GM18517 (cell line): ENCODE measurements at regions not wholly inside any gene's neighbourhood (a gene's known extent, or its start where the extent isn't known, plus 50 kb on each side); places are given as distances from the start of the nearest gene placed in this dataset.

Experiments
- ATAC-seq: cut with Tn5 transposase; IDR thresholded peaks from one replicate; pipeline ENCODE4 v1.9.1; 2021; ENCODE audit warnings: mild to moderate bottlenecking, moderate library complexity; ENCODE audit not compliant: unreplicated experiment

DNA sequence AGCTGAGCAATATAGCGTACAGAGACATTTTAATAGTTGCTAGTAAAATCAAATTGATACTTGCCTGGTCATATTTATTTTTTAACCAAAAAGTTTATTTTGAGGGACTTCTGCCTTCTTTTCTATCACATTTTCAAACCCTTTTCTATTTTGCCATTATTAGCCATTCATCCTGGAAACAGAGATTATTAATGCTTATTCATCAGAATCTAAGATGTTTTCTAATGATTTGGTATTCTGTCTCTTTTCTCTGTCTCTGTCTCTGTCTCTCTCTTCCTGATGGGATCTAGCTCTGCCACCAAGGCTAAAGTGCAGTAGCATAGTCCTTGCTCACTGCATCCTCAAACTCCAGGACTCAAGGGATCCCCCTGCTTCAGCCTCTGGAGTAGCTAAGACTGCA lies 871.3 kb upstream of the CDH8 start:
- no peak for ATAC-seq

DNA sequence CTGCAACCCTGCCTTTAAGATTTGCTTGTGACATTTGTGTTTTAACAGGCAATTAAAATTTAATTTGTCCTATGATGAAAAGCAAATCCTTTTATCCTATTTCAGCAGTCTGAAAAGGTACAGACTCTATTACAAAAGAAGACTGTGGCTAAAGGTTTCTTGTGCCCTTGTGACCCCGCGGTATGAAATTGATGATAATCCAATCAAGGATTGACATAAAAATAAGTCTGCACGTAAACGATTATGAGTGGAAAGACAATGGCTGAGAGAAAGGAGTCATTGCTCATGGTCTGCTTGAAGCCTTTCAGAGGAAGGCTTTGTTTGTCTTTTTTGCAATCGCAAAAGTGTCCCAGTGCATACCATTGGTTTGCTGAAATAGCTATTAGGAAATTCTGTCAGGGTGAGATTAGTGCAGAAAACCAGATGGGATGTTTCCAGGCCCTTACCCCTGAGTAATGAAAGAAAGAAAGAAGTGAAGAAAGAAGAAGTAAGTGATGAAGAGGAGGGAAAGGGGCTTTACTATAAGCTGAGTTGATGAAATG lies 867.8 kb upstream of the CDH8 start:
- ATAC-seq: no peak

DNA sequence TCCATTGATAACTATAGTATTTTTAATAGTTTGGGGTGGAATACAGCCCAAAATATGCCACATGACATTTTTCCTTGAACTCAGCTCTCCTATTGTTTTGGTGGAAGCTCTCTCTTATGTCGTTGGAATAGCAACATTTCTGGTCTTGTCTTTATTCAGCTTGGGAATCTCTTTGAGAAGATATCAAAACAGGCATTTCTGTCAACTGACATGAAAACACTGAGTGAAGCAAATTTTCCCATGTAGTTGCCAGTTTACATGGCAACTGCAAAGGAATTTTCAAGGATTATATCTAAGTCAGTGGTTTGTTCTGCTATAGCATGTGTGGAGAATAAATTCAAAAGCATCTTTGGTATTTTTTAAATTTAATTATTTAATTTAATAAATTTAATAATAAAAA lies 863.5 kb upstream of the CDH8 start:
- no peak for ATAC-seq

DNA sequence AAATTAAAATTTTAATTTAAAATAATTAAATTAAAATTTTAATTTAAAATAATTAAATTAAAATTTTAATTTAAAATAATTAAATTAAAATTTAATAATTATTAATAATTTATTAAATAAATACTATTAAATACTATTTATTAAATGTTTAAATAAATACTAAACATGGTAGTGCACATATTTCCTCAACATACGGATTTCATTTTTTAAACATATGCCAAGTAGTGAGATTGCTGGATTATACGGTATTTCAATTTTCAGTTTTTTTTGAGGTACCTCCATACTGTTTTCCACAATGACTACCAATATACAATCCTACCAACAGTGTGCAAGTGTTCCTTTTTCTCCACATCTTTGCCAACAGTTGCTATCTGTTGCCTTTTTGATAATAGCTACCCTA lies 852.9 kb upstream of the CDH8 start:
- ATAC-seq: no peak

DNA sequence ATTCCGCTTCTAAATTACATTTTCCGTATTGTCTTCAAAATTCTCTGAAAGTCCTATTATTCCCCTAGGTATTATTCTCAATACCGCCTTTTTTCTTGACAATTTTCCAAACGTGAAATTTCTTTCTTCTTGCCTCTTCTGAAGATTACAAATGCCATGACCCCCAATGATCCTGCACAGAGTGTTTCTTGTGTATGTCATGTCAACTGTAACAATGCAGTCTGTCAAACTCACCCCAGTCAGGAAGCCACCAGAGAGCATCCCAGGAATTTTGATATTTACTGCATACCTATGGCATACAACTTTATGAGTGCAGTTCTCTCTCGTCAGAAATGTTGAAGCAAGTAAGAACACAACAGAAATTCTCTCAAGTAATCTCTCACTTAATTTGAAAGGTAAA lies 847.3 kb upstream of the CDH8 start:
- no peak for ATAC-seq

DNA sequence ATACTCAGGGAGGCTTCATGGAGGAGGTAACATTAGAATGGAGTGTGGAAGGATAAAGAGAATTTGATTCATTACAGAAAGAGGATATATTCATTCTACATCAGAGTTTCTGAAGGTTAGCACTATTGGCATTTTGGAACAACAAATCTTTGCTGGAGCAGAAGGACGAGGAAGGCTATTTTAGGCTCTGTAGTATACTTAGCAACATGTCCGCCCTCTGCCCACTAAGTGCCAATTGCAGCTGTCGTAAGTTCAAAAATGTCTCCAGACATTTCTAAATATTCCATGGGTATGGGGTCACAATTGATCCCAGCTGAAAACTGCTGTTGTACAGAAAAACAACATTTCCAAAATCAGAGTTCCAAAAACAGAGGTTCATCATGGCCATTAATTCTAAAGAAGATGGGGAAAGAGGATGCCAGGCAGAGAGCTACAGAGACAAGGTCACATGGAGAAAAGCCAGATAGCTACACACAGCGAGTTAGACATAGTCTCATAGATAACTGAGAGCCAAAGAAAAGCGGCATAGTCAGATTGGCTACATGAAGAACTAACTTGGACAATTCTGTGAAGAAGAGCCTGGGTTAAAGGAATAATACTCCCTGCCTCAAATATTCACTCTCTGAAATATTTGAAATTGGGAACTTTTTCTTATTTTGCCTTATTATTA lies 846.4 kb upstream of the CDH8 start:
- ATAC-seq: no peak

DNA sequence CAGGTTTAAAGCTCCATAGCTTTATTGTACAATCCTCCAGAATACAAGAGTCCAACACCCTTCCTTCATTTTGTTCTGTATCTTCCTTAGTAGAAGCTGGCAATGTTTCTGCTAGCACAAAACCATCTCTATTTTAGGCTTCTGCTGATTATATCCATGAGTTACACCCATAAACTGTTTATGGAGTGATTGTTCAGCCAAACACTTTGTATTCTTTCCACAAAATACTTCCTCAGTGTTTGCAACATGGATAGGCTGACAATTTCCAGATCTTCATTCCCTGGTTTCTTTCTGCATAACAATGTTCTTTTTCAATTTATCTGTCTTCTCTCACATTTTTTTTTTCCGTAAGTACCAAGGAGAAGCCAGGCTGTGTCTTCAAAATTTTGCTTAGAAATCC lies 839.9 kb upstream of the CDH8 start:
- no peak for ATAC-seq

DNA sequence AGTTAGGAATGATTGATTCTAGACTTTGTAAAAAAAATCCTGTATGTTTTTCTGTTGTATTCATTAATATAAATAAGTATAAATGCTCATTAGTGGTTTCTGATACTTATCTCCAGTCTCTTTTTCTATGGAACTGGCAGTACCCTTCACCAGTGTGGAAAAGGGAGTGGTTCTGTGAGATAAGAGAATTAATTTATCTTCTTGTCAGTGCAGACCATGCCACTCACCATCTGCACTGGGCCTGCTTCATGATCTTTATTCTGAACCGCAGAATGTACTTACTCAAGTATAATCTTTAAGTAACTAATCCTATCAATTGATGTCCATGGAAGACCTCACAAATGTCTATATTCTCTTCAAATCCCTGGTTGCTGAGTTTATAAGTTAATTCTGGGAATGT lies 836.1 kb upstream of the CDH8 start:
- ATAC-seq: no peak

DNA sequence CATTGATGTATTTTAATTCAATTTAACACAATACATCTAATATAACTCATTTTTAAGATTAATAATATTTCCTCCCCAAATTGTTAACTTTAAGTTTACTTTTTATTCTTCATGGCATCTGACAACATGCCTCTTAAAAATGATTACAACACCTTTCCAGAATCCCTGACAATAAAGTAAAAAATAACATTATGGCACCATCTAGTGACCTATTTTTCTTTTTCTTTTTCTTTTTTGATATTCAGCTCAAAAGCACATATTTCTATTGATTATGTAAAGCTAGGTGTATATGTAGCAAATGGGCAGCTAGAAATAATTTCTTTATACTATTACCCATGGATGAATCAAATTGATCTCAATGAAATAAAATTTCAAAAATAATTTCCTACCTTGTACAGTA lies 834.3 kb upstream of the CDH8 start:
- ATAC-seq: no peak

DNA sequence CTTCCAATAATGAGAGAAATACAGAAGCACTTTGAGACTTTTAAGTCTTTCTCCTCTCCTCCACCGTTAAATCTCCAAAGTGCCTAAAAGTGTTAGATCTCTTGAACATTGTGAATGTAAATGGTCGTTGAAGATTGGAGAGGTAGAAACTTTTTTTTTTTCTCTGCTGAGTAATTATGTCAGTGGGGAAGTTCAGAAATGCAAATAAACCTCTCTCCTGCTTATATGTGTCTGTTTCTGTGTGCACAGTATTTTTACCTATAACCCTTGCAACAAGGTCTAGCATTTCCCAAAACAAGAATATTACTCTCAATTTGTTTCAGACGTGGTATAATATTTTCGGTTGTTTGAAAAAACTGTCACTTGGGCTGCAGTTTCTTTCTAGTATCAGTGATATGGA lies 833.6 kb upstream of the CDH8 start:
- no peak for ATAC-seq

DNA sequence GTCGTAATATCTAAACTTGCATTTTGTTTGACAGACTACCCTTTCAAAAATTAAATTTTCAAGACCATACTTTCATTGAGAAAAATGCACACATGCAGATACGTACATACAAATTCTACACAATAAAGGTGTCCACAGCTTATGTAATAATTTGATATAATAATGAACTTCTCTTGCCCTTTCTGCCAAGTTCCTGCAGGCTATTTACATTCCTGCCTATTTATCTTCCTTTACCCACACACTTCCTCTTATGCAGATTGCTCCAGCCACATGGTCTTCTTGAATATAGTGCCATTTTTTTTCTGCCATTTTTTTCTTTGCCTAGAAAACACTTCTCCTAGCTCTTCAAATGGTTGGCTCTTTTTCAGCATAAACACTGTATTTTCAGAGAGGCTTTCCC lies 826.9 kb upstream of the CDH8 start:
- ATAC-seq: no peak

DNA sequence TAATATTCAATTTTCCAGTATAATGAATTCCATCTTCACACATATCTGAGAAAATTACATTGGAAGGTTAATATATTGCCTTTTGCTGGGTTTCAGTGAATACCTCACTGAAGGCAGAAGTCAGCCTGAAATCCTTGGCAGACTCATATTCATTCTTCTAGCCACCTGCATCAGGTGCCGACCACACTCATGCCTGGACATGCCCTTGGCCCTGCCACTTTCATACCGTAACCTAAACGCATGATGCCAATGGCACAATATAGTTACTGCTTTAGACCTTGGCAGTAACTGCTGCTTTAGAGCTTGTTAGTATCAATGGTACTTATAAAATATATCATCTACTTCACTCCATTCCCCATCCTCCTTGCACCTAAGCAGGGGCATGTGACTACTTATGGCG lies 817.6 kb upstream of the CDH8 start:
- no peak for ATAC-seq

DNA sequence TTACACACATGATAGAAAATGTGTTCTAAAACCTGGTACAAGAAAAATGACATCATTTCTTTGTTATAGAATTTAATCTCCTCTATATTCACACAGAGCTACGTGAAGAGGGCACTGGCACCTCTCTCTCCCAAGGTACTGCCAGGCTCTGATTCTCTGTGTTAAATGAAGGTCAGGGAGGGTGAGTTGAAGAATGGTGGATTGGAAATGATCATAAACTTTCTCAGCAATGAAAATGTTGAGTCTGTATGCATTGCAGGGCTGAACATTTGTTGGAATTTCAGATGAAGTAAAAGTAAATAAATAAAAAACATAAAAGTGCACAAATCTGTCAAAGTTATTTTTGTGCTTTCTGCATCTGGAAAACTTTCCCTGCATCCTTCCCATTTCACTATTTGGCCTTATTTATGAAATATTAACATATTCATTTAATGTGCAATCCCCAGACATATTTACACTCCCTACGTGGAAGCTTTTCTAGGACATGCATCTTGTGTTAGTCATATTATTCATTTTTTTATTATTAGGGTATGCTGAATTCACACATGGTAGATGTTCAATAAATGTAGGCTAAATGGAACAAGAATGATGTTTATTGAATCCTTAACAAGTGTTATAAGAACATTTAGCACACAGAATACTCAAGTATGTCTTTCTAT lies 810.3 kb upstream of the CDH8 start:
- ATAC-seq: no peak

DNA sequence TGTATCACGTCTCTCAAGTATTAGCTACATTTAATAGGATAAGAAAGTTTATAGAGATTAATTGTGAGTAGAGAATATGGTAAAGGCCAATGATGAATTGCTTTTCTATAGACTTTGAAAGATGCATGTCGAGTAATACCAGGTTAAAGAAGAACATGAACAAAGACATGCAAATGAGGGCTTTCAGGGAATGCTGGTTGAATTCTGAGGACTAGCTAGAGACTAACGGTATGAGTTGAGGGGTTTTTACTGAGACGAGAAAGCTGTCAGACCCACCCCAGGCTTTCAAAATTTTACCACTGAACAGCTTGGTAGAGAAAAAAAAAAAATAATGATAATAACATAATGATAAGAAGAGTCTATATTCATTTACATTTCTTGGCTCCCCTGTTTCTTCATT lies 796.0 kb upstream of the CDH8 start:
- no peak for ATAC-seq

DNA sequence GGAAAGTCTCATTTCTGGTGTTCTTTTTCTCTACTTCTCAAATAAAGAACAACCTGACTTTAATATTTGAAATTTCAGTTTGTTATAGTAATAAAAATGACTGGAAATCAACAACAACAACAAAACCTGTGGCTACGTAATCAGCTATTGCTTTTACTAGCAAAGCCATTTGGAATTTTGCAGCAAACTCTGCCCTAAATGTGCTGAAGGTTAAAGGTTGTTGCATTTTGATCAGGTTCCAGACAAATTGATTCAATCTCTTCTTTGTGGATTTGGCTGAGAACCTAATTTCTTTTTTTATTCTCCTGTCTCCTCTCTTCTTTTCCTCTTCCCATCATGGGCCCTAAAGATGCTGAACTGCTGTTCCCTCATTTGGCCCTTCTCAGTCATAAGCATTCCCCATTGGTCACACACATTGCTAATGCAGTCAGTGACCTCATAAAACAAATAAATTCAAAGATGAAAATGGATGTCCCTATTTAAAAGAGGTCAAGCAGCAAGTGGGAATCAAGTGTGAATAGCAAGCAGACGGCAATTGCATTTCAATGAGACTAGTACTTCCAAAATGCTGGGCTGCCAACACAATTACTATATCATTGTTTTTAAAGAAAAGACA lies 795.1 kb upstream of the CDH8 start:
- ATAC-seq: no peak

DNA sequence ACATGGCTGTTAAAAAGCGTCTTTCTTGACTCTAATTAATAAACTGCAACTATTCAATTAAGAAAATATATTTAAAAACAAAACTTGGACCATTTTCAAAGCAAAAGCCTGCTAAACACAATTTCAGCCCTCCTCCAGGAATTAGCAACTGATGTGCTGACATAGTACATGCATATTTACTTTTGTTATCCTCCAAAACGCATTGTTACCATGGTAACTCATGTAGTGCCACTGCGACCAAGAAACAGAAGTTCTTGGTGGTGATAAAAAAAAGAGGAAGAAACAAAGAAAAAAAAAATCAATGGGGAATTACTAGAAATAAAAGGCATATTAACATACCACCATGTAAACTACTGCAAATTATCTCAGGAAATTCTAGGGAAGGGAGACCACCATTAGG lies 793.4 kb upstream of the CDH8 start:
- ATAC-seq: no peak

DNA sequence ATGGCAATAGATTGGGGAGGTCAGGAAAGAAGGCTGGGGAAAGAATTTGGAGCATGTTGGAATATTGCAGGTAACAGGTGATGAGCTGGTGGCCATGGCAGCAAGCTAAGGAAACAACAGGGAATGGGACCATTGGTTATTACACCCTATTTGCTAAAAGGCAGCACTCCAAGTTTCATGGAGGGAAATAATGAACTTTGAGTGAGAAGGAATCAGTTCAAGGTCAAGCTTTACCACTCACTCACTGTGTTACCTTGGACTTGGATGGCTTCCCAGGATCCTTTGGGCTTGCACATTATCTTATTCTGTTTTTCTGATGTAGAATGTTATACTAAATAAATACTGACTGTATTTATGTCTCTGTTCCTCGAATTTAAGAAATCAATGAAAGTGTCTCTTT lies 792.8 kb upstream of the CDH8 start:
- no peak for ATAC-seq

DNA sequence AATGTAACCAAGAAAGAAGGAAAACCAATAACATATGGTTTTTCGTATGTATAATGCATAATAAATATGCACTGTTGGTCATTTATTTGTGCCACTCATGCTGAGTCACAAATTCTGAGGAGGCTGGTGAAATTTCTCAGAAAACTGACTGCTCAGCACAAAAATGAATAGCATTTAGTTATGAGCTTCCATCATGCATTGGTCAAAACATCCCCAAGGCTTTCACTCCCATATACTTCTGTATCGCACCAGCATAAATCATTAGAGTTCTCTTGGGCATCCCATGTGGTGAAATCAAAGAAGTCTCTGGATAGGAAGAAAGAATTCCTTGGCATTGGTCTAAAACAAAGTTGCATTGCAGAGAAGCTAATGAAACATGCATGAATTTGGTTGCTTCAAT lies 785.6 kb upstream of the CDH8 start:
- ATAC-seq: no peak

DNA sequence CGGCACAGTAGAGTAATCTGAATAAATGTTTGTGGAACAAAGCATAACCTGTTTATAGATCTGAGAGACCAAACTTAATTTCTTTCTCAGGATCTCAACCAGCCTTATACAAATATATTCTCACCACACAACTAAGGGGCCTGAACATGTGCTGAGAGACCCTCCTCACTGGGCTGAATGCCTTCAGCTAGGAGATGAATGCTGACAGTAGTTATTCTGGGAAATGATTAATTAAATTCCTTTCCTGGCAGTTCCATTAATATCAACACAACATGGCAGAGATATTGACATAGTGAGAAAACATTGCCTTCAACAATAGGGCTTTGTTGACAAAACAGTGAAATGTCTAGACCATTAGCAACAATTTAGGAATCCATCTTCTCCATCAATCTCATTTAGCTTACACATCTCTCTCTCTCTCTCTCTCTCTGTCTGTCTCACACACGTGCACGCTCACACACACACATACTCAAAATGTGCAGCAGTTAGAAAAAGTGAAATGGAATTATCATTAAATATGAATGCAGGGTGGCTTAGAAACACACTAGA lies 780.8 kb upstream of the CDH8 start:
- no peak for ATAC-seq

DNA sequence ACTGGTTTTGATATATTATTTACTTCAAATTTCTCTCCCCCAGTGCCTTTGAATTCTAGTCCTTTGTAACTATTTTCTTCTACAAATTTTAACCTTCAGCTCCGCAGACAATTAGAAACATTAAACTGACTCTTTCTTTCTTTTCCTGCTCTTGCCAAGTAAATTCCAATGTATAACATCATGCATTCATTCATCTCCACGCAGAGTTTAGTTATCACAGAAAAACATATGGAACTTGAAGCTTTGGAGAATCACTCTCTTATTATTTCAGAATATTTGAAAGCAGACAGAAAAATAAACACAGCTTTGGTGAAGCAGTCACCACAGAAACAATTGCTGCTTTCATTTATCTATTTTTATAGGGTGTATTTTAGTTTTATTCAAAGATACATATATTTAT lies 778.7 kb upstream of the CDH8 start:
- no peak for ATAC-seq

DNA sequence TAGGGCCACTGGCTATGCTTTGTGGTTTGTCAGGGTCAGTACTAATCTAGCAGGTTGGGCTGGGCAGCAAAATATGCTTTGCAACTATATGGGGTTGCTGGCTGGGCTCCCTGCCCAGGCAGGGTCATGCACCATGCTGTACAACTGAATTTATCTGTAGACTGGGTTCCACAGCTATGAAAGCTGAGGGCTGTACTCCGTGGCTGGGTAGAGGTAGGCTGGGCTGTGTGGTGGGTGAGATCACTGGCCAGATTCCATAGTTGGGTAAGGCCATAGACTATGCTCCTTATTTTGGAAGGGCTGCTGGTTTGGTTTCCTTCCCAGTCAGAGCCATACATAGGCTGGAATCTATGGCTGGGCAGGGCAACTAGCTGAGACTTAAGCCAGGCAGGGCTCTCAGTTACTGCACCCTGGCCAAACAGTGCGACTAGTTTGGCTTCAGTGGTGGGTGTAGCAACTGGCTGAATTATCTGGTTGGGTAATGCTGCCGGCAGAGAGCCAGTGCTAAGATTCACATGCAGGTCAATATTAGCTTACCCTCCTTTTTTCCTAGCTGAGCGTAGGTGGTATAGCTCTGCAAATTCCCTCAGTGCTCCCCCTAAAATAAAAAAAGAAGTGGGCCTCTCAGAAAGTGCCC lies 769.1 kb upstream of the CDH8 start:
- ATAC-seq: no peak

DNA sequence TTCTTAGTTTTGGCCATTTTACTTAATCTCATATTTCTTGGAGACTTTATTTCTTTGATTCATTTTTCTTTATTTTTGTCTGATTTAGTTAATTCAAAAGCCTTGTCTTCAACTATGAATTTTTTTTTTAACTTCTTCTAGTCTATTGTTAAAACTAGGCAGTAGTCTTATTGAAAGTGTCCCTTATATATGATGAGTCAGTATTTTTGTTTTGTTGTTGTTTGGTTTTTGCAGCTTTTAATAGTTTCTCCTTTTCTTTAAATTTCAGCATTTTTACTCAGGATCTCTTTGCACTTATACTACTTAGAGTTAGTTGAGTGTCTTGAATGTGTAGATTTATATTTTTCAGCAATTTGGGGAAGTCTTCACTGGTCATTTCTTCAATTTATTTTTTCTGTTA lies 758.5 kb upstream of the CDH8 start:
- ATAC-seq: no peak
